ENCODE measurements at regions not wholly inside any gene's neighbourhood (a gene's known extent, or its start where the extent isn't known, plus 50 kb on each side); places are given as distances from the start of the nearest gene placed in this dataset.
A peak's percentile ranks its signal among the peaks of the same experiment; 100 is the strongest.

- no TSS peak for BruUV-seq (replicated peaks)
- Histone ChIP-seq H2AFZ (ENCODE audit: low read depth, low read length) (no peak overlapping the region), H3K4me2 (ENCODE audit: insufficient read depth, low read length) (no peak overlapping the region), H3K9me1 (ENCODE audit: control insufficient read depth, insufficient read depth, low read length) (no peaks in the 10 kb centered on the region), H3K9ac (ENCODE audit: insufficient read depth in 1 of 2, low read depth in 2 of 2, low read length in 2 of 2) (no peak overlapping the region), H3K79me2 (ENCODE audit: control insufficient read depth, insufficient read depth, low read length) (no peaks in the 10 kb centered on the region), H3K4me3 (no peak overlapping the region), H3K27ac (ENCODE audit: extremely low read depth, low read depth, low read length) (no peak overlapping the region), H3K36me3 (ENCODE audit: control insufficient read depth, insufficient read depth, low read length) (no peaks in the 10 kb centered on the region), H3K9me3 (replicated peaks; ENCODE audit: control insufficient read depth, insufficient read depth, low read depth, low read length) (0 out of 2 replicates have a peak, but pooled peaks cover 3% of the 10 kb centered on the region), H4K20me1 (replicated peaks; ENCODE audit: control insufficient read depth, insufficient read depth, low read length) (no peaks in the 10 kb centered on the region), H3K27me3 (ENCODE audit: control insufficient read depth in 2 of 2, insufficient read depth in 2 of 2, low read length in 2 of 2) (no peaks in the 10 kb centered on the region), H3K4me1 (replicated peaks in 1 of 2; ENCODE audit: control insufficient read depth in 2 of 2, insufficient read depth in 2 of 2, low read length in 2 of 2) (no peaks in the 10 kb centered on the region)
- in situ Hi-C loops (cut with MboI): no loop called here
- ChIA-PET CTCF (ENCODE audit: low intra/inter-chr PET ratio) (no interaction called here), POLR2A (no interaction called here)
- TF ChIP-seq HNRNPL (IDR thresholded peaks at IDR 0.05; ENCODE audit: low read depth, low read length): no peak
- TF ChIP-seq TRIM28 (IDR thresholded peaks at IDR 0.05): 0 out of 2 replicates have a peak, but pooled peaks have one; percentile 26
- FAIRE-seq (no peak), DNase-seq (ENCODE audit: extremely low read depth in 1 of 4, low spot score in 3 of 4) (no peak), ATAC-seq (no peak)
- intact Hi-C loops (cut with micrococcal nuclease): no loop called here
These were observed 237.5 kb downstream of the TGFB2 start for GRCh38 chr1:218582646-218583045.

GRCh38 chr1:218584418-218585155 lies 239.5 kb downstream of the TGFB2 start:
- no peak overlapping the region for H3K27ac ChIP-seq (ENCODE audit: extremely low read depth, low read depth, low read length)
- in situ Hi-C loops (cut with MboI): no loop called here
- TF ChIP-seq HMG20B (CRISPR knock-in tag; IDR thresholded peaks at IDR 0.05): no peak
- TF ChIP-seq CBFA2T2 (conservative IDR thresholded peaks at IDR 0.05): no peak
- TF ChIP-seq ELF1 (tag; IDR thresholded peaks at IDR 0.05): no peak
- no peak for TF ChIP-seq ELK1 (CRISPR knock-in tag; IDR thresholded peaks at IDR 0.05)
- TF ChIP-seq NRF1 (conservative IDR thresholded peaks at IDR 0.05 in 1 of 2, IDR thresholded peaks at IDR 0.05 in 1 of 2): no peak
- TF ChIP-seq SIN3A (IDR thresholded peaks at IDR 0.05; ENCODE audit: borderline replicate concordance in 2 of 2, control insufficient read depth in 1 of 2, low read depth in 2 of 2, low read length in 2 of 2): no peak
- TF ChIP-seq ZNF277 (CRISPR knock-in tag; IDR thresholded peaks at IDR 0.05; ENCODE audit: borderline replicate concordance): no peak
- TF ChIP-seq CCNT2 (IDR thresholded peaks at IDR 0.05; ENCODE audit: borderline replicate concordance, extremely low read depth, insufficient read length, low read depth, low read length): no peak
- TF ChIP-seq BHLHE40 (IDR thresholded peaks at IDR 0.05; ENCODE audit: low read length): no peak

More at GRCh38 chr1:218584418-218585155, 239.5 kb downstream of the TGFB2 start:
- DNase-seq (ENCODE audit: extremely low read depth in 1 of 4, low spot score in 3 of 4): no peak
- POLR2A ChIA-PET: no interaction called here
- no peaks in the 10 kb centered on the region for H3K27me3 ChIP-seq (ENCODE audit: control insufficient read depth in 2 of 2, insufficient read depth in 2 of 2, low read length in 2 of 2)
- H3K36me3 ChIP-seq (ENCODE audit: control insufficient read depth, insufficient read depth, low read length): no peaks in the 10 kb centered on the region
- no peaks in the 10 kb centered on the region for H3K9me1 ChIP-seq (ENCODE audit: control insufficient read depth, insufficient read depth, low read length)
- no peaks in the 10 kb centered on the region for H3K79me2 ChIP-seq (ENCODE audit: control insufficient read depth, insufficient read depth, low read length)
- H3K9me3 ChIP-seq (replicated peaks; ENCODE audit: control insufficient read depth, insufficient read depth, low read depth, low read length): 0 out of 2 replicates have a peak, but pooled peaks cover 3% of the 10 kb centered on the region
- BruUV-seq (replicated peaks): no TSS peak
- no peak for FAIRE-seq
- no peak overlapping the region for H3K9ac ChIP-seq (ENCODE audit: insufficient read depth in 1 of 2, low read depth in 2 of 2, low read length in 2 of 2)
- 0% methylated on average over 3 of the region's 3 CpGs for WGBS (ENCODE audit: insufficient coverage, low coverage, missing lambda C conversion rate)
- no peaks in the 10 kb centered on the region for H4K20me1 ChIP-seq (replicated peaks; ENCODE audit: control insufficient read depth, insufficient read depth, low read length)
- CTCF ChIA-PET (ENCODE audit: low intra/inter-chr PET ratio): no interaction called here
- H2AFZ ChIP-seq (ENCODE audit: low read depth, low read length): no peak overlapping the region
- no peak overlapping the region for H3K4me3 ChIP-seq
- intact Hi-C loops (cut with micrococcal nuclease): no loop called here
- no peak for ATAC-seq
- no peak overlapping the region for H3K4me2 ChIP-seq (ENCODE audit: insufficient read depth, low read length)
- H3K4me1 ChIP-seq (replicated peaks in 1 of 2; ENCODE audit: control insufficient read depth in 2 of 2, insufficient read depth in 2 of 2, low read length in 2 of 2): no peaks in the 10 kb centered on the region
